ENCODE measurements at regions not wholly inside any gene's neighbourhood (a gene's known extent, or its start where the extent isn't known, plus 50 kb on each side); places are given as distances from the start of the nearest gene placed in this dataset.

DNA sequence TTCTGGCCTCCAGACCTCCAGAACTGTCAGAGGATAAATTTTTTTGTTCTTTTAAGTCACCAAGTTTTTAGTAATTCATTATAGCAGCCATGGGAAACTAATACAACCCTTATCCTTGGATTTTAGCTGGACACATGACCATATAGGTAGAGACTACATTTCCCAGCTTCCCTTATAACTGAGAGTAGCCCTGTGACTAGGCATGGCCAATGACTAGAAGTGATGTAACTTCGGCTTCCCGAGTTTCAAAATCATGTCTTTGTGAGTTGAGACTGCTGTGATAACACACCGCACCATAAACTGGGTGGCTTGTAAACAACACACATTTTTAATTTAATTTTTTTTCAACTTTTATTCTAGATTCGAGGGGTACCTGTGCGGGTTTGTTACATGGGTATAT lies 134.0 kb upstream of the SERTAD2 start:
- TF ChIP-seq POLR2A (IDR thresholded peaks at IDR 0.05; ENCODE audit: low read depth, low read length) (no peak), TAF1 (IDR thresholded peaks at IDR 0.05; ENCODE audit: low read depth, low read length) (no peak), SPI1 (IDR thresholded peaks at IDR 0.05; ENCODE audit: low read depth, low read length) (no peak), POLR2AphosphoS5 (IDR thresholded peaks at IDR 0.05; ENCODE audit: low read depth, low read length) (no peak)
